ENCODE measurements at regions not wholly inside any gene's neighbourhood (a gene's known extent, or its start where the extent isn't known, plus 50 kb on each side); places are given as distances from the start of the nearest gene placed in this dataset.

GRCh38 chr6:138685781-138686180, 87.8 kb upstream of the CCDC28A start:
- no peak overlapping the region for H3K4me3 ChIP-seq
- H3K27ac ChIP-seq = peak overlapping the region in 4 of 21 experiments; percentile 9 to 41 (median 26)

DNA sequence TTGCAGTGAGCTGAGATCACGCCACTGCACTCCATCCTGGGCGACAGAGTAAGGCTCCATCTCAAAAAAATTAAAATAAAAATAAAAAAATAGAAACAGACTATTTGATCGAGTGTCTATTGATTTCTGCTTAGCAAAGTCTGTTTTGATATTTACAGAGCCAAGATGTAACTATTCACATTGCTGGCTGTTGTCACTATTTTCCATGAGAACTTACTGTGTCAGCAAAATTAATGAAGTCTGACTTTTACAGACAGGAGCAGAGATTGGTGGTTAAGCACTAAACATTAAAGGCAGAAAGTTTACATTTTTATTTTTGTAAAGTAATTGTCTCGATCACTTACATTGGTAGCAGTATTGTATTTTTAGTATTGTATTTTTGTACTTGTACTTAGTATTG, 85.0 kb upstream of the CCDC28A start:
- Histone ChIP-seq H3K27ac (peak overlapping the region in 1 of 21 experiments; percentile 17), H3K4me3 (no peak overlapping the region)

- H3K27ac ChIP-seq = peak overlapping the region in 4 of 21 experiments; percentile 13 to 64 (median 47)
- no peak overlapping the region for H3K4me3 ChIP-seq
These were observed 83.7 kb upstream of the CCDC28A start for GRCh38 chr6:138689849-138690248.

- H3K27ac ChIP-seq = peak overlapping the region in 17 of 21 experiments; percentile 76 to 93 (median 86)
- H3K4me3 ChIP-seq = peak overlapping the region in 6 of 7 experiments; percentile 39 to 96 (median 80)
These were observed 82.5 kb upstream of the CCDC28A start for GRCh38 chr6:138690975-138691594.

DNA sequence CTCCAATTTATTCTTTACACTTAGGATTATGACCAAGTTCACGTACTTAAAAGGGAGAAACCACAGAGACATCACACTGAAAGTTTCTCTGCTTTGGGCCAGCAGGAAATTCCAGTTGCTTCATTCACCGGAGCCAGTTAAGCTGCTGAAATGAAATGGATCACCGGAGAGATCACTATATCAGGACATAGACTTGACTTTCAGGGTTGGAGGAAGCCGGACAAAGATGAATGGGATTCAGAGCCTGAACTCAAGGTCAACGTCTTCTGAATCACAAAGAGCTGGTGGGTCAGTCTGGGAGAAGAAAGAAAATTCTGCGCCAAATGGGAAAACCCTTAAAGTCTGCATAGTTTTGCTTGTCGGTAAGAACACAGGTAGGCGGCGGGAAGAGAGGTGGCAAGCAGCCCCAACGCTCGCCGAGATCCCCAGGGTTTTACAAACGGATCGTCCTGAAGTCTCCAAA, 81.9 kb upstream of the CCDC28A start:
- peak overlapping the region; percentile 76 to 93 (median 86) for H3K27ac ChIP-seq
- H3K4me3 ChIP-seq = peak overlapping the region; percentile 39 to 96 (median 75)

DNA sequence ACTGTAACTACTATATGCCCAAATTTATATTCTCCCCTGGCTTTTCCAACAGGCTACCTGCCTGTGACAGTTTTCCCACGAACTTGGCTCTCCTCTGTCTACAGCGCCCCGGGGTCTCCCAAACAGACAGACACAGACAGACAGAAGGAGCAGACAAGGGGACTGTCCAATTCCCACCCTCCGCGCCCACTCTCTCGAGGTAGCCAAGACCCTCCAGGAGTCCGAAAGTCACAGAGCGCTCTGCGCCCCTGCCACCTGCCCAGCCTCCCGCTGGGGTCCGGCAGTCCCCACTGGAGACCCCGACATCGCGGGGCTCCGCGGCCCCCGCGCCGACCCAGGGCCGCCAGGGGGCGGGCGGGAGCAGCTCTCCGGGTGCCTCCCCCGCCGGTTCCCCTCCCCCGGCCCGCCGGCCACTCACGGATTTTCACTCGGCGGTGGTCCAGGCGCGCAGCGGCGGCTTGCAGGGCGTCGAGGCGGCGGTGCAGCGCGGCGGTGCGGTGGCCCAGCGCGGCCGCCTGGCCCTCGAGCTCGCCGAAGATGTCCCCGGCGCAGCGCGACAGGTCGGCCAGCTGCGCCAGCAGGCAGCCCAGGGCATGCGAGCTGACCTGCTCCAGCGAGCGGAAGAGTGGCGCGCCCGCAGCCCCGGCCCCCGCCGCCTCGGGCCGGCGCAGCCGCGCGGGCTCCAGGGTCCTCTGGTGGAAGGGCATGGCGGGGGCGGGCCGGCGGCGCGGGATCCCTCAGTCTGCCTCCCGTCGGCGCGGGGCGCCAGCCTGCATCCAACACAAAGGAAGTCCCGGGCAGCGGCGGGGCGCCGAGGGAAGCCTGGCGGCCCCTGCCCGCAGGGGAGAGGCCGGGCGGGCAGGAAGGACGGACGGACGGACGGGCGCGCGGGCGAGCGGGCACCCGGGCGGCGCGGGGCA, 81.3 kb upstream of the CCDC28A start:
- peak overlapping the region; percentile 39 to 96 (median 75) for H3K4me3 ChIP-seq
- H3K27ac ChIP-seq = peak overlapping the region; percentile 76 to 93 (median 86)

GRCh38 chr6:138692978-138693909, 80.3 kb upstream of the CCDC28A start:
- peak overlapping the region; percentile 39 to 96 (median 75) for H3K4me3 ChIP-seq
- H3K27ac ChIP-seq = peak overlapping the region; percentile 51 to 93 (median 86)

- H3K27ac ChIP-seq = no peak overlapping the region
- H3K4me3 ChIP-seq = no peak overlapping the region
These were observed 78.4 kb upstream of the CCDC28A start for GRCh38 chr6:138695193-138695592.

DNA sequence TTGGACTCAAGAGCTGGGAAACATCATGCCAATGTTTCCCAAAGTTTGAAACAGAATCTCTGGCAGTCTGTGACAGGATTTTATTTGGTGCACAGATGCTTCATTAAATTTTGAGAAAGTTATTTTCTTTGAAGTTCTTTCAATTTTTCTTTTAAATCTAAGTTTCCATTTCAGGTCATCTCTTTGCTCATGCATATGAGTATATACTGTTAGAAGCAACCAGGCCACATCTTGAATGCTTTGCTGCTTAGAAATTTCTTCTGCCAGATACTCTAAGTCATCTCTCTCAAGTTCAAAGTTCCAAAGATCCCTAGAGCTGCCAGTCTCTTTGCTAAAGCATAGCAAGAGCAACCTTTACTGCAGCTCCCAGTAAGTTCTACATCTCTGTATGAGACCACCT, 59.1 kb upstream of the CCDC28A start:
- H3K4me3 ChIP-seq = no peak overlapping the region
- no peak overlapping the region for H3K27ac ChIP-seq

DNA sequence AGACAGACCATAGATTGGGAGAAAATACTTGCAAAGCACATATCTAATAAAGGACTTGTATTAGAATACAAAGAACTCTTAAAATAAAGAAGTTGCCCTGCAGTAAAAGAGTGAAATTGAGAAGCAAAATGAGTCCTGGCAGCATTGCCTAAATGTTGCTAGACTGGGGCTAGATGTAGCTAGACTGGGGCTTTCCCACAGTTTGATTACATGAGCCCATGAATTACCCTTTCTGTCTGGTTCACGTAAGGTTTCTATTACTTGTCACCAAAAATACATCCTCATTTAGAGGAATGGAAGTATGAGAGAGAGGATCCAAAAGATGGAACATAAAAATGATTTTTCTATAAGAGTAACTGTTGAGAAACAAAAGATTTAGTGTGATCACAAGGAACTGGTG, 57.6 kb upstream of the CCDC28A start:
- H3K4me3 ChIP-seq = no peak overlapping the region
- H3K27ac ChIP-seq = no peak overlapping the region

- Histone ChIP-seq H3K27ac (no peak overlapping the region), H3K4me3 (no peak overlapping the region)
These were observed 56.5 kb upstream of the CCDC28A start for GRCh38 chr6:138716971-138717665.

- Histone ChIP-seq H3K4me3 (no peak overlapping the region), H3K27ac (peak overlapping the region in 6 of 21 experiments; percentile 10 to 44 (median 16))
These were observed 54.4 kb upstream of the CCDC28A start for GRCh38 chr6:138719011-138719635.

DNA sequence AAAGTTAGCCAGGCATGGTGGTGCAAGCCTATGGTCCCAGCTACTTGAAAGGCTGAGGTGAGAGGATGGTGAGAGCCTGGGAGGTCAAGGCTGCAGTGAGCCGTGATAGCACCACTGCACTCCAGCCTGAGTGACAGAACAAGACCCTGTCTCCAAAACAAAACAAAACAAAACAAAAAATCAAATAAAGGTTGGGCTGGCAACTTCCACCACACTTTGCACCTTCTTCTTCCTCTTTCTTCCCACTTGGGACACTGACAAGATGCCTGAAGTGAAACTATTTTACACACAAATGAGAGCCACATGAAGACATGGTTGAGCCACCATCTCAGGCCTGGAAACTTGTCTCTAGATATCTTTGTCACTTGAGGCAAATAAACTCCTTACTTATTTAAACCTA, 53.8 kb upstream of the CCDC28A start:
- Histone ChIP-seq H3K27ac (peak overlapping the region in 6 of 21 experiments; percentile 10 to 44 (median 16)), H3K4me3 (no peak overlapping the region)

- no peak overlapping the region for H3K4me3 ChIP-seq
- H3K27ac ChIP-seq = no peak overlapping the region
These were observed 50.9 kb upstream of the CCDC28A start for GRCh38 chr6:138722425-138723371.
